ENCODE measurements at regions not wholly inside any gene's neighbourhood (a gene's known extent, or its start where the extent isn't known, plus 50 kb on each side); places are given as distances from the start of the nearest gene placed in this dataset.
"Not testable (repeated sequence)": the region's sequence is repeated elsewhere in the genome, so short reads cannot be mapped to it uniquely, and the experiment has no call there.

- H3K4me1 ChIP-seq (ENCODE audit: insufficient read depth, low read length, poor library complexity, severe bottlenecking), result no peaks in the 10 kb centered on the region
- no peak overlapping the region for H3K4me3 ChIP-seq (ENCODE audit: low read length, poor library complexity, severe bottlenecking)
- no peaks in the 10 kb centered on the region for H3K36me3 ChIP-seq (ENCODE audit: insufficient read depth, low read length)
- no peaks in the 10 kb centered on the region for H3K9me2 ChIP-seq (replicated peaks; ENCODE audit: low read depth, low read length)
- H3K9me3 ChIP-seq (ENCODE audit: insufficient read depth, low read depth, low read length), result no peaks in the 10 kb centered on the region
- no peak overlapping the region for H3K9ac ChIP-seq (ENCODE audit: low read depth, low read length, poor library complexity, severe bottlenecking)
- TF ChIP-seq CTCF (conservative IDR thresholded peaks at IDR 0.05; ENCODE audit: low read length) (peak; percentile 51), EZH2phosphoT487 (IDR thresholded peaks at IDR 0.05; ENCODE audit: borderline replicate concordance) (no peak)
- no peaks in the 10 kb centered on the region for H3K79me2 ChIP-seq (ENCODE audit: insufficient read depth, low read length)
- no peaks in the 10 kb centered on the region for H3F3A ChIP-seq (ENCODE audit: low read depth)
- H2AFZ ChIP-seq (ENCODE audit: low read length), result no peak overlapping the region
- H4K20me1 ChIP-seq (ENCODE audit: insufficient read depth, low read length, poor library complexity, severe bottlenecking), result no peaks in the 10 kb centered on the region
- H3K27me3 ChIP-seq (ENCODE audit: insufficient read depth, low read length, poor library complexity, severe bottlenecking), result no peaks in the 10 kb centered on the region
- H3K4me2 ChIP-seq (ENCODE audit: low read depth, low read length, poor library complexity, severe bottlenecking), result no peak overlapping the region
These were observed 549.9 kb upstream of the AMOT start for GRCh38 chrX:113390531-113390930.

DNA sequence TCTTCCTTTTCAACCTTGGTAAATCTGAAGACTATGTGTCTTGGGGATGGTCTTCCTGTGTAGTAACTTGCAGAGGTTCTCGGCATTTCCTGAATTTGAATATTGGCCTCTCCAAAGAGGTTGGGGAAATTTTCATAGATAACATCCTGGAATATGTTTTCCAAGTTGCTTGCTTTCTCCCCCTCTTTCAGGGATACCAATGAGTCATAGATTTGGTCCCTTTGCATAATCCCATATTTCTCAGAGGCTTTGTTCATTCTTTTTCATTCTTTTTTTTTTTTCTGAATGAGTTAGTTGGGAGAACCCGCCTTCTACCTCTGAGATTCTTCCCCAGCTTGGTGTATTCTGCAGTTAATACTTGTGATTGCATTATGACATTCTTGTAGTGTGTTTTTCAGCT, 549.2 kb upstream of the AMOT start:
- Histone ChIP-seq H3K27me3 (ENCODE audit: insufficient read depth, low read length, poor library complexity, severe bottlenecking) (no peaks in the 10 kb centered on the region), H3K9ac (ENCODE audit: low read depth, low read length, poor library complexity, severe bottlenecking) (no peak overlapping the region), H3K9me3 (ENCODE audit: insufficient read depth, low read depth, low read length) (no peaks in the 10 kb centered on the region), H4K20me1 (ENCODE audit: insufficient read depth, low read length, poor library complexity, severe bottlenecking) (no peaks in the 10 kb centered on the region), H3K4me3 (ENCODE audit: low read length, poor library complexity, severe bottlenecking) (no peak overlapping the region), H3K4me1 (ENCODE audit: insufficient read depth, low read length, poor library complexity, severe bottlenecking) (no peaks in the 10 kb centered on the region), H2AFZ (ENCODE audit: low read length) (no peak overlapping the region), H3F3A (ENCODE audit: low read depth) (no peaks in the 10 kb centered on the region), H3K4me2 (ENCODE audit: low read depth, low read length, poor library complexity, severe bottlenecking) (no peak overlapping the region), H3K36me3 (ENCODE audit: insufficient read depth, low read length) (no peaks in the 10 kb centered on the region), H3K79me2 (ENCODE audit: insufficient read depth, low read length) (no peaks in the 10 kb centered on the region), H3K9me2 (replicated peaks; ENCODE audit: low read depth, low read length) (no peaks in the 10 kb centered on the region)
- no peak for TF ChIP-seq EZH2phosphoT487 (IDR thresholded peaks at IDR 0.05; ENCODE audit: borderline replicate concordance)
- no peak for TF ChIP-seq CTCF (conservative IDR thresholded peaks at IDR 0.05; ENCODE audit: low read length)

DNA sequence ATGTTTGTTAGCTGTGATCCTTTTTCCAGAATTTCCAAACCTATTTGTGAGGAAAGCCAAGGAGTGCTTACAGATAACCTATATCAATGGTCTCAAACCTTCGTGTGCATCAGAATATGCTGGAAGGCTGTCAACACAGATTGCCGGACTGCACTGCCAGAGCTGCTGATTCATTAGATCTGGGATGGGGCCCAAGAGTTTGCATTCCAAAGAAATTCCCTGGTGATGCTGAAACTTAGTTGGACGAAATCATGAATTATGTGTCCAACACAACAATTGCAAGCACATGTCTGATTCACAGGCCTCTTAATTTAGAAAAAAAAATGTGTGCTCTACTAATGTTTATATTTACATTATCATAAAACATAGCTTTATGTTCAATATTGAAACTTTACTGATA, 544.0 kb upstream of the AMOT start:
- no peak overlapping the region for H2AFZ ChIP-seq (ENCODE audit: low read length)
- no peaks in the 10 kb centered on the region for H3K79me2 ChIP-seq (ENCODE audit: insufficient read depth, low read length)
- no peak for TF ChIP-seq EZH2phosphoT487 (IDR thresholded peaks at IDR 0.05; ENCODE audit: borderline replicate concordance)
- TF ChIP-seq CTCF (conservative IDR thresholded peaks at IDR 0.05; ENCODE audit: low read length), result no peak
- no peaks in the 10 kb centered on the region for H3K36me3 ChIP-seq (ENCODE audit: insufficient read depth, low read length)
- H3K27me3 ChIP-seq (ENCODE audit: insufficient read depth, low read length, poor library complexity, severe bottlenecking), result no peaks in the 10 kb centered on the region
- no peaks in the 10 kb centered on the region for H3K9me2 ChIP-seq (replicated peaks; ENCODE audit: low read depth, low read length)
- H3K4me2 ChIP-seq (ENCODE audit: low read depth, low read length, poor library complexity, severe bottlenecking), result no peak overlapping the region
- H3K9ac ChIP-seq (ENCODE audit: low read depth, low read length, poor library complexity, severe bottlenecking), result no peak overlapping the region
- no peaks in the 10 kb centered on the region for H3F3A ChIP-seq (ENCODE audit: low read depth)
- H3K9me3 ChIP-seq (ENCODE audit: insufficient read depth, low read depth, low read length), result no peaks in the 10 kb centered on the region
- H3K4me3 ChIP-seq (ENCODE audit: low read length, poor library complexity, severe bottlenecking), result no peak overlapping the region
- no peaks in the 10 kb centered on the region for H3K4me1 ChIP-seq (ENCODE audit: insufficient read depth, low read length, poor library complexity, severe bottlenecking)
- no peaks in the 10 kb centered on the region for H4K20me1 ChIP-seq (ENCODE audit: insufficient read depth, low read length, poor library complexity, severe bottlenecking)

GRCh38 chrX:113373421-113373820, 532.8 kb upstream of the AMOT start:
- not testable (repeated sequence) for H3K9me3 ChIP-seq (ENCODE audit: insufficient read depth, low read depth, low read length); H3K27me3 ChIP-seq (ENCODE audit: insufficient read depth, low read length, poor library complexity, severe bottlenecking); H3K4me2 ChIP-seq (ENCODE audit: low read depth, low read length, poor library complexity, severe bottlenecking); H3K4me3 ChIP-seq (ENCODE audit: low read length, poor library complexity, severe bottlenecking); H3K4me1 ChIP-seq (ENCODE audit: insufficient read depth, low read length, poor library complexity, severe bottlenecking); H3F3A ChIP-seq (ENCODE audit: low read depth); H3K79me2 ChIP-seq (ENCODE audit: insufficient read depth, low read length); H4K20me1 ChIP-seq (ENCODE audit: insufficient read depth, low read length, poor library complexity, severe bottlenecking); H3K9ac ChIP-seq (ENCODE audit: low read depth, low read length, poor library complexity, severe bottlenecking); H3K9me2 ChIP-seq (replicated peaks; ENCODE audit: low read depth, low read length); H2AFZ ChIP-seq (ENCODE audit: low read length); H3K36me3 ChIP-seq (ENCODE audit: insufficient read depth, low read length)
